Neural cell (in vitro differentiated cells): ENCODE measurements at regions not wholly inside any gene's neighbourhood (a gene's known extent, or its start where the extent isn't known, plus 50 kb on each side); places are given as distances from the start of the nearest gene placed in this dataset.

Experiments
- EZH2 ChIP-seq: fragments of 200-600, 300-800 bp; shearing (Covaris generic), sonication (generic); IDR thresholded peaks from 2 replicates; pipeline ENCODE4 v1.6.1; 2014; ENCODE audit warnings: antibody characterized with exemption, low read length, borderline replicate concordance, mild to moderate bottlenecking; ENCODE audit not compliant: insufficient read depth, poor library complexity, severe bottlenecking
- RAD21 ChIP-seq: fragments of 450-650 bp; conservative IDR thresholded peaks from 2 replicates; pipeline ENCODE4 v1.6.1; 2014; ENCODE audit warnings: antibody characterized with exemption, mild to moderate bottlenecking, moderate library complexity
- TF ChIP-seq, protein P1 (sequence below): IDR thresholded peaks from 2 replicates; pipeline ENCODE4 v1.6.1; 2012; ENCODE audit warnings: borderline replicate concordance
- TF ChIP-seq, protein P2 (sequence below): fragments of 450-650 bp; IDR thresholded peaks from 2 replicates; pipeline ENCODE4 v1.5.1; 2014; ENCODE audit warnings: antibody characterized with exemption, mild to moderate bottlenecking, moderate library complexity; ENCODE audit not compliant: poor library complexity, severe bottlenecking

DNA sequence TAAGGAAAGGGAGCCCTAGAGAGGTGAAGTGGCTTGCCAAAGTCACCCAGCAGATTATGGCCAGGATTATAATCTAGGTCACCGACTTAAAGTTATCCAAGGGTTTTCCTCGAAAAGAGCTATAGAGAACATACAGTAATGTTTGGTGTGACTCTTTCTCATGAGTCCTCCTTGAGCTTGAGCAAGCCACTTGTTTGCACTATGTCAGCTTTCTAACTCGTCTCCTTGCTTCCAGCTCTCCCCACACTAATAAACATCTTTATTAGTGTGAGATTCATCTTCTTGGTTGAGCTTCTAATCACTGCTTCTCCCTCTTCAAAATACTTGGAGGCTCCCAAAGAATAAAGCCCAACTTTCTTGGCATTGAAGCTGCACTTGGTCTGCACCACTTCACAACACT lies 390.0 kb upstream of the USP24 start:
- TF ChIP-seq EZH2 (no peak), RAD21 (no peak)
- TF ChIP-seq, protein P1, sequence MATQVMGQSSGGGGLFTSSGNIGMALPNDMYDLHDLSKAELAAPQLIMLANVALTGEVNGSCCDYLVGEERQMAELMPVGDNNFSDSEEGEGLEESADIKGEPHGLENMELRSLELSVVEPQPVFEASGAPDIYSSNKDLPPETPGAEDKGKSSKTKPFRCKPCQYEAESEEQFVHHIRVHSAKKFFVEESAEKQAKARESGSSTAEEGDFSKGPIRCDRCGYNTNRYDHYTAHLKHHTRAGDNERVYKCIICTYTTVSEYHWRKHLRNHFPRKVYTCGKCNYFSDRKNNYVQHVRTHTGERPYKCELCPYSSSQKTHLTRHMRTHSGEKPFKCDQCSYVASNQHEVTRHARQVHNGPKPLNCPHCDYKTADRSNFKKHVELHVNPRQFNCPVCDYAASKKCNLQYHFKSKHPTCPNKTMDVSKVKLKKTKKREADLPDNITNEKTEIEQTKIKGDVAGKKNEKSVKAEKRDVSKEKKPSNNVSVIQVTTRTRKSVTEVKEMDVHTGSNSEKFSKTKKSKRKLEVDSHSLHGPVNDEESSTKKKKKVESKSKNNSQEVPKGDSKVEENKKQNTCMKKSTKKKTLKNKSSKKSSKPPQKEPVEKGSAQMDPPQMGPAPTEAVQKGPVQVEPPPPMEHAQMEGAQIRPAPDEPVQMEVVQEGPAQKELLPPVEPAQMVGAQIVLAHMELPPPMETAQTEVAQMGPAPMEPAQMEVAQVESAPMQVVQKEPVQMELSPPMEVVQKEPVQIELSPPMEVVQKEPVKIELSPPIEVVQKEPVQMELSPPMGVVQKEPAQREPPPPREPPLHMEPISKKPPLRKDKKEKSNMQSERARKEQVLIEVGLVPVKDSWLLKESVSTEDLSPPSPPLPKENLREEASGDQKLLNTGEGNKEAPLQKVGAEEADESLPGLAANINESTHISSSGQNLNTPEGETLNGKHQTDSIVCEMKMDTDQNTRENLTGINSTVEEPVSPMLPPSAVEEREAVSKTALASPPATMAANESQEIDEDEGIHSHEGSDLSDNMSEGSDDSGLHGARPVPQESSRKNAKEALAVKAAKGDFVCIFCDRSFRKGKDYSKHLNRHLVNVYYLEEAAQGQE = no peak
- TF ChIP-seq, protein P2, sequence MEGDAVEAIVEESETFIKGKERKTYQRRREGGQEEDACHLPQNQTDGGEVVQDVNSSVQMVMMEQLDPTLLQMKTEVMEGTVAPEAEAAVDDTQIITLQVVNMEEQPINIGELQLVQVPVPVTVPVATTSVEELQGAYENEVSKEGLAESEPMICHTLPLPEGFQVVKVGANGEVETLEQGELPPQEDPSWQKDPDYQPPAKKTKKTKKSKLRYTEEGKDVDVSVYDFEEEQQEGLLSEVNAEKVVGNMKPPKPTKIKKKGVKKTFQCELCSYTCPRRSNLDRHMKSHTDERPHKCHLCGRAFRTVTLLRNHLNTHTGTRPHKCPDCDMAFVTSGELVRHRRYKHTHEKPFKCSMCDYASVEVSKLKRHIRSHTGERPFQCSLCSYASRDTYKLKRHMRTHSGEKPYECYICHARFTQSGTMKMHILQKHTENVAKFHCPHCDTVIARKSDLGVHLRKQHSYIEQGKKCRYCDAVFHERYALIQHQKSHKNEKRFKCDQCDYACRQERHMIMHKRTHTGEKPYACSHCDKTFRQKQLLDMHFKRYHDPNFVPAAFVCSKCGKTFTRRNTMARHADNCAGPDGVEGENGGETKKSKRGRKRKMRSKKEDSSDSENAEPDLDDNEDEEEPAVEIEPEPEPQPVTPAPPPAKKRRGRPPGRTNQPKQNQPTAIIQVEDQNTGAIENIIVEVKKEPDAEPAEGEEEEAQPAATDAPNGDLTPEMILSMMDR = no peak
